ENCODE measurements at regions not wholly inside any gene's neighbourhood (a gene's known extent, or its start where the extent isn't known, plus 50 kb on each side); places are given as distances from the start of the nearest gene placed in this dataset.
"Not testable (repeated sequence)": the region's sequence is repeated elsewhere in the genome, so short reads cannot be mapped to it uniquely, and the experiment has no call there.

GRCh38 chr16:59881376-59881775 lies 1147.3 kb upstream of the GOT2 start:
- no peak overlapping the region for H3K4me3 Mint-ChIP-seq
- H3K36me3 Mint-ChIP-seq (ENCODE audit: low read depth), result no peaks in the 10 kb centered on the region
- no peak for DNase-seq
- no peaks in the 10 kb centered on the region for H3K27me3 Mint-ChIP-seq
- intact Hi-C loops (cut with micrococcal nuclease), result no loop called here
- no peak overlapping the region for H3K27ac Mint-ChIP-seq
- H3K9me3 Mint-ChIP-seq, result no peaks in the 10 kb centered on the region
- H3K4me1 Mint-ChIP-seq, result no peaks in the 10 kb centered on the region

- intact Hi-C loops (cut with micrococcal nuclease), result no loop called here
- Mint-ChIP-seq H3K4me3 (no peak overlapping the region), H3K27ac (no peak overlapping the region), H3K9me3 (no peaks in the 10 kb centered on the region), H3K4me1 (no peaks in the 10 kb centered on the region), H3K36me3 (ENCODE audit: low read depth) (no peaks in the 10 kb centered on the region), H3K27me3 (no peaks in the 10 kb centered on the region)
- no peak for DNase-seq
These were observed 1146.5 kb upstream of the GOT2 start for GRCh38 chr16:59880611-59881010.

- intact Hi-C loops (cut with micrococcal nuclease), result no loop called here
- no peaks in the 10 kb centered on the region for H3K27me3 Mint-ChIP-seq
- DNase-seq, result no peak
- H3K9me3 Mint-ChIP-seq, result peaks cover 3% of the 10 kb centered on the region
- no peak overlapping the region for H3K4me3 Mint-ChIP-seq
- no peak overlapping the region for H3K27ac Mint-ChIP-seq
- no peaks in the 10 kb centered on the region for H3K36me3 Mint-ChIP-seq (ENCODE audit: low read depth)
- H3K4me1 Mint-ChIP-seq, result no peaks in the 10 kb centered on the region
These were observed 1144.9 kb upstream of the GOT2 start for GRCh38 chr16:59878999-59879398.

- Mint-ChIP-seq H3K4me3 (no peak overlapping the region), H3K27ac (no peak overlapping the region), H3K36me3 (ENCODE audit: low read depth) (no peaks in the 10 kb centered on the region), H3K4me1 (no peaks in the 10 kb centered on the region), H3K27me3 (no peaks in the 10 kb centered on the region), H3K9me3 (peaks cover 6% of the 10 kb centered on the region)
- intact Hi-C loops (cut with micrococcal nuclease), result no loop called here
- DNase-seq, result no peak
These were observed 1144.4 kb upstream of the GOT2 start for GRCh38 chr16:59878479-59878878.

GRCh38 chr16:59864981-59865666 lies 1131.0 kb upstream of the GOT2 start:
- no peak overlapping the region for H3K4me3 Mint-ChIP-seq
- intact Hi-C loops (cut with micrococcal nuclease), result no loop called here
- no peak for DNase-seq
- H3K27me3 Mint-ChIP-seq, result no peaks in the 10 kb centered on the region
- peaks cover 4% of the 10 kb centered on the region for H3K9me3 Mint-ChIP-seq
- H3K27ac Mint-ChIP-seq, result no peak overlapping the region
- H3K36me3 Mint-ChIP-seq (ENCODE audit: low read depth), result no peaks in the 10 kb centered on the region
- no peaks in the 10 kb centered on the region for H3K4me1 Mint-ChIP-seq

- Mint-ChIP-seq H3K4me1 (no peaks in the 10 kb centered on the region), H3K36me3 (ENCODE audit: low read depth) (no peaks in the 10 kb centered on the region), H3K4me3 (no peak overlapping the region), H3K27me3 (no peaks in the 10 kb centered on the region), H3K9me3 (no peaks in the 10 kb centered on the region), H3K27ac (no peak overlapping the region)
- intact Hi-C loops (cut with micrococcal nuclease), result no loop called here
- DNase-seq, result no peak
These were observed 1125.7 kb upstream of the GOT2 start for GRCh38 chr16:59859676-59860402.

- intact Hi-C loops (cut with micrococcal nuclease), result no loop called here
- DNase-seq, result no peak
- H3K27me3 Mint-ChIP-seq, result no peaks in the 10 kb centered on the region
- H3K27ac Mint-ChIP-seq, result no peak overlapping the region
- no peak overlapping the region for H3K4me3 Mint-ChIP-seq
- H3K9me3 Mint-ChIP-seq, result no peaks in the 10 kb centered on the region
- no peaks in the 10 kb centered on the region for H3K4me1 Mint-ChIP-seq
- no peaks in the 10 kb centered on the region for H3K36me3 Mint-ChIP-seq (ENCODE audit: low read depth)
These were observed 1120.8 kb upstream of the GOT2 start for GRCh38 chr16:59854846-59855439.

- Mint-ChIP-seq H3K9me3 (no peaks in the 10 kb centered on the region), H3K36me3 (ENCODE audit: low read depth) (no peaks in the 10 kb centered on the region), H3K27ac (no peak overlapping the region), H3K4me1 (no peaks in the 10 kb centered on the region), H3K4me3 (no peak overlapping the region), H3K27me3 (no peaks in the 10 kb centered on the region)
- intact Hi-C loops (cut with micrococcal nuclease), result no loop called here
- no peak for DNase-seq
These were observed 1115.6 kb upstream of the GOT2 start for GRCh38 chr16:59849716-59850115.

GRCh38 chr16:59848296-59848695 lies 1114.2 kb upstream of the GOT2 start:
- Mint-ChIP-seq H3K4me3 (no peak overlapping the region), H3K27ac (no peak overlapping the region), H3K4me1 (no peaks in the 10 kb centered on the region), H3K36me3 (ENCODE audit: low read depth) (no peaks in the 10 kb centered on the region), H3K27me3 (no peaks in the 10 kb centered on the region), H3K9me3 (no peaks in the 10 kb centered on the region)
- DNase-seq, result no peak
- intact Hi-C loops (cut with micrococcal nuclease), result no loop called here

GRCh38 chr16:59840169-59840568 lies 1106.1 kb upstream of the GOT2 start:
- H3K36me3 Mint-ChIP-seq (ENCODE audit: low read depth), result no peaks in the 10 kb centered on the region
- intact Hi-C loops (cut with micrococcal nuclease), result no loop called here

GRCh38 chr16:59826767-59827166 lies 1092.7 kb upstream of the GOT2 start:
- Mint-ChIP-seq H3K4me3 (no peak overlapping the region), H3K36me3 (ENCODE audit: low read depth) (no peaks in the 10 kb centered on the region), H3K27me3 (no peaks in the 10 kb centered on the region), H3K27ac (no peak overlapping the region), H3K4me1 (no peaks in the 10 kb centered on the region), H3K9me3 (no peaks in the 10 kb centered on the region)
- intact Hi-C loops (cut with micrococcal nuclease), result no loop called here
- DNase-seq, result no peak

More at GRCh38 chr16:59840169-59840568, 1106.1 kb upstream of the GOT2 start:
- Mint-ChIP-seq H3K4me3 (no peak overlapping the region), H3K4me1 (no peaks in the 10 kb centered on the region), H3K9me3 (peaks cover 4% of the 10 kb centered on the region), H3K27ac (no peak overlapping the region), H3K27me3 (no peaks in the 10 kb centered on the region)
- DNase-seq, result no peak

GRCh38 chr16:59809488-59809887 lies 1075.4 kb upstream of the GOT2 start:
- H3K27me3 Mint-ChIP-seq; DNase-seq; H3K27ac Mint-ChIP-seq; intact Hi-C loops (cut with micrococcal nuclease); H3K4me3 Mint-ChIP-seq; H3K36me3 Mint-ChIP-seq (ENCODE audit: low read depth); H3K9me3 Mint-ChIP-seq; H3K4me1 Mint-ChIP-seq: not testable (repeated sequence)

- Mint-ChIP-seq H3K4me3 (no peak overlapping the region), H3K9me3 (peaks cover 9% of the 10 kb centered on the region), H3K27ac (no peak overlapping the region), H3K4me1 (no peaks in the 10 kb centered on the region), H3K27me3 (no peaks in the 10 kb centered on the region), H3K36me3 (ENCODE audit: low read depth) (no peaks in the 10 kb centered on the region)
- intact Hi-C loops (cut with micrococcal nuclease), result no loop called here
- DNase-seq, result no peak
These were observed 1049.1 kb upstream of the GOT2 start for GRCh38 chr16:59783191-59783590.

- Mint-ChIP-seq H3K27ac (no peak overlapping the region), H3K9me3 (no peaks in the 10 kb centered on the region), H3K4me1 (no peaks in the 10 kb centered on the region), H3K4me3 (no peak overlapping the region), H3K27me3 (no peaks in the 10 kb centered on the region), H3K36me3 (ENCODE audit: low read depth) (no peaks in the 10 kb centered on the region)
- intact Hi-C loops (cut with micrococcal nuclease), result no loop called here
- no peak for DNase-seq
These were observed 1039.2 kb upstream of the GOT2 start for GRCh38 chr16:59773330-59773729.
